ENCODE measurements at regions not wholly inside any gene's neighbourhood (a gene's known extent, or its start where the extent isn't known, plus 50 kb on each side); places are given as distances from the start of the nearest gene placed in this dataset.
A peak's percentile ranks its signal among the peaks of the same experiment; 100 is the strongest.

DNA sequence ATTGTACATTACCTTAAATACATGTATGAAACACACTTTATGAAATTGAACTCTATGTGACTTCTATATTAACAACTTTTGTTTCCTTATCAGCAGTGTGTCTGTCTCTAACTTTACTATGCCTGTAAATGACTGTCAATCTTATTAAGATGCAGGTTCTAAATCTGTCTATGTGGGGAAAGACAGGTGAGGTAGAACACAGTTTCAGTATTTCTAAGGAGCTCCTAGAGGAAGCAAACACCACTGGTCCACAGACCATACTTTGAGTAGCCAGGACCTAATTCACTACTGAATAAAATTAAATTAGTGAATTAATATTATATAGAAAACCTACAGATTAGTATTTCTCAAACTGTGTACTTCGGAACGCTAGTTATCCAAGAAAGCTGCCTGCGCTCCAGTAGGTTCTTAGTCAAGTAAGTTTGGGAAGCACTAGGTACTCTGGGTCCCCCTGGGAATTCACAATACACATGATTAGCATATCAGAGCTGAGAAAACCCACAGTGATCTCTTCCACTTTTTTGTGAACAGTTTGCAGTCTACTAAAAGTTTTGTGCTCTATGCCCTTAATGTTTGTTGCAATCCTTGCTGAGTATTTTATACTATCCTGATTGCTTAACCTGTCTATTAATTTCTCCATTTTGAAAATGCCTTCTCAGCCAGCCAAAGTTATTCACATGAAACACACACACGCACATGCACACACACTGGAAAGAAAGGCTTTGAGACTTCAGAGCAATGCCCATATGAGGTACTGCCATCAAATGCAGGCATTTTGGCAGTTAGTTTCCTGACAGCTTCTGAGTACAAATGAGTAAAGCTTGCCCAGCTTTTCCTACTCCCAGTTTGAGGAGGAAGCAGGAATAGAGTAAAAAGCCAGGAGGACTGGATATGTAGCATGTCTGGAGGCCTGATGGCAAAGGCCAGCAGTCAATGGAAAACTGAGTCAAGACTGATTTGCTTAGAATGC is 133.6 kb upstream of the CPEB2 start:
- TF ChIP-seq POLR2AphosphoS5 (IDR thresholded peaks at IDR 0.05) (peak in 1 of 2 donors; percentile 6), CTCF (IDR thresholded peaks at IDR 0.05) (no peak)
- intact Hi-C loops (cut with DNase I): no loop called here
- Histone ChIP-seq H3K27me3 (no peaks in the 10 kb centered on the region), H3K36me3 (no peaks in the 10 kb centered on the region), H3K9me3 (no peaks in the 10 kb centered on the region), H3K4me3 (no peak overlapping the region), H3K4me1 (peaks cover 15 to 60% (median 44%) of the 10 kb centered on the region in 4 donors), H3K27ac (replicated peaks in 1 of 4) (peak overlapping the region in 3 of 4 donors; percentile 32 to 87 (median 51))
- no peak for DNase-seq (ENCODE audit: extremely low spot score)
- 87% methylated on average over 4 of the region's 4 CpGs for WGBS

GRCh38 chr4:14871676-14872430 is 130.4 kb upstream of the CPEB2 start:
- no peak overlapping the region for H3K4me3 ChIP-seq
- no peak for DNase-seq (ENCODE audit: extremely low spot score)
- WGBS: 68% methylated on average over 6 of the region's 6 CpGs
- no peaks in the 10 kb centered on the region for H3K36me3 ChIP-seq
- H3K4me1 ChIP-seq: peaks cover 10 to 42% (median 27%) of the 10 kb centered on the region in 4 donors
- no peaks in the 10 kb centered on the region for H3K9me3 ChIP-seq
- TF ChIP-seq EP300 (IDR thresholded peaks at IDR 0.05) (no peak), CTCF (IDR thresholded peaks at IDR 0.05) (peak in 1 of 3 experiments; percentile 8), POLR2A (IDR thresholded peaks at IDR 0.05; ENCODE audit: low read depth) (no peak), POLR2AphosphoS5 (IDR thresholded peaks at IDR 0.05) (no peak)
- H3K27ac ChIP-seq (replicated peaks in 1 of 4): no peak overlapping the region
- H3K27me3 ChIP-seq: no peaks in the 10 kb centered on the region
- intact Hi-C loops (cut with DNase I): no loop called here

DNA sequence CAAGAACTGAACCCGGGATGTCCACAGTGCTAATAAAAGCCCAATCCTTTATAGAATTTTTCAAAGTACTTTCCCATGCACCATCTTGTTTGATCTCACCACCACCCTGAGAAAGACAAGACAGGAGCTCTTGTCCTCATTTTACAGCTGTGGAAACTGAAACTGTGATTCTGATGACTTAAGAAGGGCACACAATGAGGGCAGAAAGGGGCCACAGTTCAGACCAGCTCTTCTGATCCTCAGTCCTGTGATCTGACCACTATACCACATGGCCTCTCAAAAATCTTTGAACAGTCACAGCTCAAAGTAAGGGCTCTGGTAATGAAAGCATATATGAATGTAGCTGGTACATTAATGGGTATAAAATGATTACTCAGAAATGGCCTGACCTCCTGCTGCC is 127.3 kb upstream of the CPEB2 start:
- Histone ChIP-seq H3K4me3 (no peak overlapping the region), H3K27me3 (no peaks in the 10 kb centered on the region), H3K4me1 (peaks cover 11 to 40% (median 23%) of the 10 kb centered on the region in 4 donors), H3K27ac (replicated peaks in 1 of 4) (no peak overlapping the region), H3K9me3 (no peaks in the 10 kb centered on the region), H3K36me3 (no peaks in the 10 kb centered on the region)
- DNase-seq (ENCODE audit: extremely low spot score): no peak
- WGBS: 100% methylated on average over 1 of the region's 1 CpG
- no peak for TF ChIP-seq CTCF (IDR thresholded peaks at IDR 0.05)
- no peak for TF ChIP-seq POLR2AphosphoS5 (IDR thresholded peaks at IDR 0.05)
- no peak for TF ChIP-seq EP300 (IDR thresholded peaks at IDR 0.05)
- TF ChIP-seq POLR2A (IDR thresholded peaks at IDR 0.05; ENCODE audit: low read depth): no peak
- intact Hi-C loops (cut with DNase I): no loop called here

- Histone ChIP-seq H3K4me1 (peaks cover 11 to 26% (median 18%) of the 10 kb centered on the region in 4 donors), H3K27ac (replicated peaks in 1 of 4) (peak overlapping the region in 3 of 4 donors; percentile 28 to 53 (median 34)), H3K9me3 (no peaks in the 10 kb centered on the region), H3K27me3 (no peaks in the 10 kb centered on the region), H3K4me3 (no peak overlapping the region), H3K36me3 (no peaks in the 10 kb centered on the region)
- 42% methylated on average over 6 of the region's 6 CpGs for WGBS
- TF ChIP-seq POLR2AphosphoS5 (IDR thresholded peaks at IDR 0.05) (no peak), CTCF (IDR thresholded peaks at IDR 0.05) (no peak), POLR2A (IDR thresholded peaks at IDR 0.05; ENCODE audit: low read depth) (no peak), EP300 (IDR thresholded peaks at IDR 0.05) (no peak)
- intact Hi-C loops (cut with DNase I): no loop called here
- no peak for DNase-seq (ENCODE audit: extremely low spot score)
Observed at GRCh38 chr4:14877246-14878225, 124.7 kb upstream of the CPEB2 start.

Measured in esophagus muscularis mucosa (tissue), 4 donors.